ENCODE measurements at regions not wholly inside any gene's neighbourhood (a gene's known extent, or its start where the extent isn't known, plus 50 kb on each side); places are given as distances from the start of the nearest gene placed in this dataset.

GRCh38 chr15:91652610-91653207 lies 200.8 kb upstream of the SLCO3A1 start:
- TF ChIP-seq CTCF (IDR thresholded peaks at IDR 0.05 in 4 of 5, conservative IDR thresholded peaks at IDR 0.05 in 1 of 5) = no peak
- no peak for TF ChIP-seq POLR2A (IDR thresholded peaks at IDR 0.05)

Measured in gastrocnemius medialis (tissue), 4 donors.